ENCODE measurements at regions not wholly inside any gene's neighbourhood (a gene's known extent, or its start where the extent isn't known, plus 50 kb on each side); places are given as distances from the start of the nearest gene placed in this dataset.
"Not testable (repeated sequence)": the region's sequence is repeated elsewhere in the genome, so short reads cannot be mapped to it uniquely, and the experiment has no call there.

- not testable (repeated sequence) for TF ChIP-seq POLR2A, POLR2AphosphoS5 (IDR thresholded peaks at IDR 0.05; ENCODE audit: low read depth, low read length)
These were observed 164.6 kb downstream of the FOXD2 start for GRCh38 chr1:47602491-47602890.

Measured in GM12891 (cell line).